GM12891 (cell line): ENCODE measurements at regions not wholly inside any gene's neighbourhood (a gene's known extent, or its start where the extent isn't known, plus 50 kb on each side); places are given as distances from the start of the nearest gene placed in this dataset.

Experiments
- POLR2AphosphoS5 ChIP-seq: IDR thresholded peaks from 2 replicates; pipeline ENCODE4 v1.6.1; 2011; ENCODE audit warnings: low read depth, low read length, control low read depth
- TAF1 ChIP-seq: IDR thresholded peaks from 2 replicates; pipeline ENCODE4 v1.6.1; 2011; ENCODE audit warnings: low read depth, low read length, control low read depth

DNA sequence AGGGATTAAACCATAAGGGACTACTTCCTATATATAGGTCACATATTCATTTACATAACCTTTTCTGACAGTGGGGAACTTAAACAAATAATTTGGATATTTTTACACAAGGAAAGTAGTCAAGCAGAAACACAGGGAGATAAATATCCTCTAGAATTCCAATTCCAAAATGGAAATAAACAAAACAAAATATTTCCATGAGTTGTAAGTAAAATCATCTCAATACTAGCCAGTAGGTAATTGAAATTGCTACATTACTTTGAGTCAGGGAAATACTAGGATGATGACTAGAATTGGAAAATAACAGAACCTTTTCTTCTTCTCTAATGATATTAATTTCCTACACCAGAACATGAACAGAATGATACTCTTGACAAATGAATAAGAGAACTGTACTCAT lies 1308.1 kb upstream of the GJE1 start:
- no peak for TF ChIP-seq POLR2AphosphoS5
- no peak for TF ChIP-seq TAF1
